ENCODE measurements at regions not wholly inside any gene's neighbourhood (a gene's known extent, or its start where the extent isn't known, plus 50 kb on each side); places are given as distances from the start of the nearest gene placed in this dataset.

GRCh38 chr2:57908736-57909161 lies 137.9 kb upstream of the VRK2 start:
- no peak overlapping the region for H3K4me3 ChIP-seq (ENCODE audit: low read depth, low read length)
- Mint-ChIP-seq H3K9me3 (ENCODE audit: unreplicated experiment) (no peaks in the 10 kb centered on the region), H3K4me1 (ENCODE audit: low read depth, unreplicated experiment) (no peaks in the 10 kb centered on the region), H3K27ac (ENCODE audit: unreplicated experiment) (no peak overlapping the region), H3K27me3 (ENCODE audit: insufficient read depth, unreplicated experiment) (no peaks in the 10 kb centered on the region), H3K36me3 (ENCODE audit: insufficient read depth, unreplicated experiment) (no peaks in the 10 kb centered on the region), H3K4me3 (ENCODE audit: unreplicated experiment) (no peak overlapping the region)
- intact Hi-C loops (cut with micrococcal nuclease; ENCODE audit: unreplicated experiment), result loop anchor here (5.0 to 10.0 kb wide), 3 partner anchors 224 to 449 kb away; no protein-coding TSS in a partner anchor
- no peaks in the 10 kb centered on the region for H3K27me3 ChIP-seq (replicated peaks; ENCODE audit: control insufficient read depth, insufficient read depth, low read length)
- ChIA-PET POLR2A (no interaction called here), CTCF (no interaction called here)
- no peak for DNase-seq
- H3K4me1 ChIP-seq, result no peaks in the 10 kb centered on the region
- H3K9me3 ChIP-seq, result no peaks in the 10 kb centered on the region
- TF ChIP-seq CTCF (IDR thresholded peaks at IDR 0.05; ENCODE audit: insufficient read depth in 1 of 2, low read depth in 1 of 2, low read length in 1 of 2, severe bottlenecking in 1 of 2, unreplicated experiment in 1 of 2), result no peak
- no peaks in the 10 kb centered on the region for H3K36me3 ChIP-seq (ENCODE audit: control insufficient read depth, insufficient read depth, low read length)
- no TSS peak for BruUV-seq (replicated peaks)

- Histone ChIP-seq H3K4me3 (ENCODE audit: low read depth, low read length) (no peak overlapping the region), H3K9me3 (no peaks in the 10 kb centered on the region), H3K4me1 (no peaks in the 10 kb centered on the region), H3K36me3 (ENCODE audit: control insufficient read depth, insufficient read depth, low read length) (no peaks in the 10 kb centered on the region), H3K27me3 (replicated peaks; ENCODE audit: control insufficient read depth, insufficient read depth, low read length) (no peaks in the 10 kb centered on the region)
- no peaks in the 10 kb centered on the region for H3K4me1 Mint-ChIP-seq (ENCODE audit: low read depth, unreplicated experiment)
- no peak for TF ChIP-seq CTCF (IDR thresholded peaks at IDR 0.05; ENCODE audit: insufficient read depth in 1 of 2, low read depth in 1 of 2, low read length in 1 of 2, severe bottlenecking in 1 of 2, unreplicated experiment in 1 of 2)
- ChIA-PET CTCF (no interaction called here), POLR2A (no interaction called here)
- no peaks in the 10 kb centered on the region for H3K9me3 Mint-ChIP-seq (ENCODE audit: unreplicated experiment)
- H3K36me3 Mint-ChIP-seq (ENCODE audit: insufficient read depth, unreplicated experiment), result no peaks in the 10 kb centered on the region
- no TSS peak for BruUV-seq (replicated peaks)
- no peak overlapping the region for H3K4me3 Mint-ChIP-seq (ENCODE audit: unreplicated experiment)
- intact Hi-C loops (cut with micrococcal nuclease; ENCODE audit: unreplicated experiment), result no loop called here
- H3K27me3 Mint-ChIP-seq (ENCODE audit: insufficient read depth, unreplicated experiment), result peaks cover 4% of the 10 kb centered on the region
- DNase-seq, result no peak
- no peak overlapping the region for H3K27ac Mint-ChIP-seq (ENCODE audit: unreplicated experiment)
Measured at GRCh38 chr2:57918126-57918525, 128.5 kb upstream of the VRK2 start.

GRCh38 chr2:57920342-57920939 lies 126.2 kb upstream of the VRK2 start:
- no peaks in the 10 kb centered on the region for H3K9me3 Mint-ChIP-seq (ENCODE audit: unreplicated experiment)
- CTCF ChIA-PET, result no interaction called here
- TF ChIP-seq CTCF (IDR thresholded peaks at IDR 0.05; ENCODE audit: insufficient read depth in 1 of 2, low read depth in 1 of 2, low read length in 1 of 2, severe bottlenecking in 1 of 2, unreplicated experiment in 1 of 2), result no peak
- BruUV-seq (replicated peaks), result no TSS peak
- Histone ChIP-seq H3K4me3 (ENCODE audit: low read depth, low read length) (no peak overlapping the region), H3K27me3 (replicated peaks; ENCODE audit: control insufficient read depth, insufficient read depth, low read length) (no peaks in the 10 kb centered on the region), H3K4me1 (no peaks in the 10 kb centered on the region), H3K36me3 (ENCODE audit: control insufficient read depth, insufficient read depth, low read length) (no peaks in the 10 kb centered on the region), H3K9me3 (no peaks in the 10 kb centered on the region; the same call in 1 of the 2 replicates)
- H3K4me1 Mint-ChIP-seq (ENCODE audit: low read depth, unreplicated experiment), result no peaks in the 10 kb centered on the region
- no peak for DNase-seq
- no peaks in the 10 kb centered on the region for H3K36me3 Mint-ChIP-seq (ENCODE audit: insufficient read depth, unreplicated experiment)
- POLR2A ChIA-PET, result no interaction called here
- H3K27me3 Mint-ChIP-seq (ENCODE audit: insufficient read depth, unreplicated experiment), result peaks cover 8% of the 10 kb centered on the region
- no peak overlapping the region for H3K27ac Mint-ChIP-seq (ENCODE audit: unreplicated experiment)
- no peak overlapping the region for H3K4me3 Mint-ChIP-seq (ENCODE audit: unreplicated experiment)
- intact Hi-C loops (cut with micrococcal nuclease; ENCODE audit: unreplicated experiment), result no loop called here

Measured in Caco-2 (cell line).